ENCODE measurements at regions not wholly inside any gene's neighbourhood (a gene's known extent, or its start where the extent isn't known, plus 50 kb on each side); places are given as distances from the start of the nearest gene placed in this dataset.

DNA sequence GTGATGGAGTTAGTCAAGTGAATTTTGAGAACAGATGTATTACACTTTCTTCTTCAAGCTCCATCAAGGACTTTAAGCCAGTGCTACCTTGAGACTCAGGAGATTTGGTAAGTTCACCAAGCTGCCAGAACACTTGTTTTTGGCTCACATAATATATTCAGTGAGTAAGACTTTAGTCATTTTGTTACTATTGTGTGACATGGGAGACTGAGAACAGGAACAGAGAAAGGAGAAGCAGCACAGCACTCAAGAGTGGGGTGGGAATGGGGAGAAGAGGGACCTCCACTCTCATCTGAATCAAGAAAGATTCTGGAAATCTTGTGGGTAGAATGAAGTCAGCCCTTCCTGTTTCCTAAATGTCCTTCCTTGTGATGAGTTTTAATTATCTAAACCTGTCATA lies 87.3 kb upstream of the TET2 start:
- no peak overlapping the region for H3K4me3 ChIP-seq (ENCODE audit: low read depth, low read length)
- TF ChIP-seq, protein P1, sequence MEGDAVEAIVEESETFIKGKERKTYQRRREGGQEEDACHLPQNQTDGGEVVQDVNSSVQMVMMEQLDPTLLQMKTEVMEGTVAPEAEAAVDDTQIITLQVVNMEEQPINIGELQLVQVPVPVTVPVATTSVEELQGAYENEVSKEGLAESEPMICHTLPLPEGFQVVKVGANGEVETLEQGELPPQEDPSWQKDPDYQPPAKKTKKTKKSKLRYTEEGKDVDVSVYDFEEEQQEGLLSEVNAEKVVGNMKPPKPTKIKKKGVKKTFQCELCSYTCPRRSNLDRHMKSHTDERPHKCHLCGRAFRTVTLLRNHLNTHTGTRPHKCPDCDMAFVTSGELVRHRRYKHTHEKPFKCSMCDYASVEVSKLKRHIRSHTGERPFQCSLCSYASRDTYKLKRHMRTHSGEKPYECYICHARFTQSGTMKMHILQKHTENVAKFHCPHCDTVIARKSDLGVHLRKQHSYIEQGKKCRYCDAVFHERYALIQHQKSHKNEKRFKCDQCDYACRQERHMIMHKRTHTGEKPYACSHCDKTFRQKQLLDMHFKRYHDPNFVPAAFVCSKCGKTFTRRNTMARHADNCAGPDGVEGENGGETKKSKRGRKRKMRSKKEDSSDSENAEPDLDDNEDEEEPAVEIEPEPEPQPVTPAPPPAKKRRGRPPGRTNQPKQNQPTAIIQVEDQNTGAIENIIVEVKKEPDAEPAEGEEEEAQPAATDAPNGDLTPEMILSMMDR (IDR thresholded peaks at IDR 0.05; ENCODE audit: low read depth, low read length) = no peak

DNA sequence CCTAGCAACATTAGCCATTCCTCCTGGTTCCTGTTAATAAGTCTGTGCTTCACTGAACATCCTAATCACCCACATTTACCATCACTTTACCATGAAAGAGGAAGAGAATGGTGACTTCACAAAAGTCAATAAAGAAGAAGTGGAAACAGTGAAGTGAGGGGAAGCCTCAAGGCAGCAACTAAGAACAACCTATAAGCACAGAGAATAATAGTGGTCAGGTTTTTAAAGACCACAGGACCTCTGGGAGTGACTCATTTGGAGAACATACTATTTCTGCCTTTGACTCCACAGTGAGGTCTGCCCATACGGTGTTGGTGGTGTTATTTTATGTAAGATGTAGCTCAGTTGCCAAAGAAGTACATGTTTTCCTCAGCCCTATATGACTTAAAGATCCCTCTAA lies 86.0 kb upstream of the TET2 start:
- TF ChIP-seq, protein P1 (IDR thresholded peaks at IDR 0.05; ENCODE audit: low read depth, low read length) = no peak
- no peak overlapping the region for H3K4me3 ChIP-seq (ENCODE audit: low read depth, low read length)

DNA sequence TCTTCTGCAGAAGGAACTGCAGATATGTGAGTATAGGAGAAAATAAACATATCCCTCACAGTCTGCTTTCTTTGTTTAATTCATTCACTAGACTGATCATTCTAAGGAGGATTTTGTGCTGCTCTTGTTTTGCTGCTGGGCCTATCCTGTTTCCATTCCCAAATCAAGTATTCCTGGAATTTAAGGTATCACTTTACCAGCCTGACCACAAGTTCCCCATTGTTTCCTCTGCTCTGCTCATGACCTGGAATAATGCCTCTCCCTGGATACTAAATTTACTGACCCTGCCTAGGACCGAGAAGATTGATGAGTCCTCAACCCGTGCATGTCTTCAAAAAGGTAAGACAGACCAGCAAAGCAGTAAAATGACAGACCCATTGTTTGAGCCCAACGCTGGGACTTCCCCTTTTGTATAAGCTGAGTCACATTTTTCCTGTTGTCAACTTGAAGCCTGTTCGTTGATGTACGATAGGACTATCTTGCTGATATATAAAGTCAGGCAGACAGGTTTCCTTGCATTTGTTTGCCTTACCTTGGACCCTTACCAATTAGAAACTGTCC lies 85.5 kb upstream of the TET2 start:
- TF ChIP-seq, protein P1 (IDR thresholded peaks at IDR 0.05; ENCODE audit: low read depth, low read length) = no peak
- no peak overlapping the region for H3K4me3 ChIP-seq (ENCODE audit: low read depth, low read length)

DNA sequence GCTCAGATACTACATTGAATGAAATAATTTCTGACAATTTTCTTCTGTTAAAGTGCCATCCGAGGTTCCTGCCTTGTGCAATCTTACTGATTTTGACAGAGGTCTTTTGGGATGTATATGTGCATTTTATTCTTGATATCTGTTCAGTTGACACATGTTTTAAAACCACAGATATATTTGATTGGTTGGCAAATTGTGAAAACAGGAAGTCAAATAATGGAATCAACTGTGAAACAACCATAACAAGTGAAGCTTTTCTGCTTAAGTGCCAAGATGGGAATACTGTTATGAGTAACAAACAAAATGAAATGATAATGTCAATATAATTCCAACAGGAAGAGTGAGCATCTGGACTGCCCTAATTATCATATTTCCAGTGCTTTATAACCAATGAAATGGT lies 84.9 kb upstream of the TET2 start:
- H3K4me3 ChIP-seq (ENCODE audit: low read depth, low read length) = no peak overlapping the region
- TF ChIP-seq, protein P1 (IDR thresholded peaks at IDR 0.05; ENCODE audit: low read depth, low read length) = no peak

DNA sequence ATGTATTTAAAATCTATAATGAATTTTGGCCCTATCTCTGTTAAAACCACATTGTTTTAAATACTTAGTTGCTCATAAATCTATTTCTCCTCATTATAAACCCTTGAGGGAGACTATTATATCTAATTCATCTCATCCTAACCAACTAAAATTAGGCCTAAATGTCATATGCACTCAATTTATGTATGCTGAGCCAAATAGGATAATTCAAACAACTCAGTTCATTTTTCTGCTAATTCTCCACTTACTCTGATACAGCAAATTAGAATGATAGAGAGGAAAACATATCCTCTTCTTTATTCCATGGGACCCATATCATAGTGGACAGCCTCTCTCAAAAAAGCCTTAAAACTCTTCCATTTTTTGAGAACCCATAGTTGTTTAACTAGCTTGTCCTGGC lies 80.3 kb upstream of the TET2 start:
- TF ChIP-seq, protein P1 (IDR thresholded peaks at IDR 0.05; ENCODE audit: low read depth, low read length) = no peak
- no peak overlapping the region for H3K4me3 ChIP-seq (ENCODE audit: low read depth, low read length)

DNA sequence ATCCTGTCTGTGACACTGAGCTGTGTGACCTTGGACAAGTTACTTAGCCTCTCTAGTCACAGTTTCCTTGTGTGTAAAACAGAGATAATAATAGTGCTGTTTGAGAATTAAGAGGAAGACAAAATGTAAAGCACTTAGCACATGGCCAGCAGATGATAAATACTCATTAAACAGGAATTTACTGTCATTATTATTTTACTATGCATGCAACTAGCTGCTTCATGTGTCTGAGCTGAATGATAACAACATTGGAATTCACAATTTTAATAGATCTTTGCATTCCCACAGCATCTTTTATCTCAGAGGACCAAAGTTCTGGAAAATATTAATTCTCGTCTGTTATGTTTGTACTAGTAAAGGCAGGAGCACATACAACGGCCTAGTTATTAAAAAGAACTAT lies 79.2 kb upstream of the TET2 start:
- TF ChIP-seq, protein P1 (IDR thresholded peaks at IDR 0.05; ENCODE audit: low read depth, low read length) = no peak
- no peak overlapping the region for H3K4me3 ChIP-seq (ENCODE audit: low read depth, low read length)

DNA sequence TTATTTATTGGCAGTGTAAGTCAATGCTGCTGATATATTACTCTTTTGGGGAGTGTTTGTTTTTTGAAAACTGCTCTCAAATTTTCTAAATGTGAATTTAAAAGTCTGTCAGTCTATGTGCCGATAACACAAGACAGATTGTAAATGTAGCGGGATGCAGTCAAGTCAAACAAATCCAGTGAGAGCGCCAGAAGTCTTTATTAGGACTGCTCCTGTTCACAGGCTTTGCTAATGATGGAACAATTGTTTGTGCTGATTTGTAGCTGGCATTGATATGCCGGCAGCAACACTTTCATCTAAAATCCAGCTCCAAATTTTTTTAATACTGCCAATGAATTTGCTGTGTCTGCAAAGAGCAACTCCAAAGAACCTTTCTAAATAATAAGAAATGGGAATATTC lies 78.7 kb upstream of the TET2 start:
- TF ChIP-seq, protein P1 (IDR thresholded peaks at IDR 0.05; ENCODE audit: low read depth, low read length) = no peak
- H3K4me3 ChIP-seq (ENCODE audit: low read depth, low read length) = no peak overlapping the region

All from WI38 (cell line).